ENCODE measurements at regions not wholly inside any gene's neighbourhood (a gene's known extent, or its start where the extent isn't known, plus 50 kb on each side); places are given as distances from the start of the nearest gene placed in this dataset.
"Not testable (repeated sequence)": the region's sequence is repeated elsewhere in the genome, so short reads cannot be mapped to it uniquely, and the experiment has no call there.

DNA sequence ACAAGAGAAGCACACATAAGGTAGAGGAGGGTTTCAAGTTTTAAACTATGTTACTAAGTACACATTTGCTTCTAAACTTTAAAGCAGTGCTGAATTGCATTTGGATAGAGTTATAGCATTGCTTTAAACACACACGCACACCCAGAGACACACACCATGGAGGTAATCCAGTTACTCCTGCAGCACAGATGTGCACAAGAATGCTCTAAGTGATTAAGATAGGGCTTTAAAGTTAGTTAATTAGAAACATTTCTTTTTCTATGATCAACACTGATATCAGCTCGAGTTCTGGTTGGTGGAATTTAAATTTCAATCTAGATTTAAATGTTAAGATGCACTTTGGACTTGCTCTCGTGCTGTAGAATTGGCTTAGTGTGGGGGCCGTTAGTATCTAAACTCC is 492.3 kb downstream of the ZEB2 start:
- DNase-seq (ENCODE audit: low read depth in 4 of 4, low spot score in 3 of 4), result no peak

DNA sequence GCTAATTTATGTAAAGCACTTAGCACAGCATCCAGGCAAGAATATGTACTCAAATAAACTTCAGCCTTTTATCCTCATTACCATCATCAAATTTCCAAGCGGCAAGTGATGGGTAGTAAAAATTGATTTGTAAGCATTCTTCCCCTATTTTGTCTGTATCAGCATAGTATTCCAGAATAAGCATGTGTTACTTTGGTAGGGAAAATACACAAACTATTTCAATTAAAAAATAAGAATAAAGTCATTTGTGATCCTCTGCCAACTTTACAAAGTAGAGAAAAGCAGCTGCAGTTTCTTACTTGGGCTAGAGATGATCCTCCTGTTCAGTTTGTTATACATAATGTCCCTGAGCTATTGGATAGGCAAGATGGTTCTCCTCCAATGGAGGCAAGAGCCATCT is 493.2 kb downstream of the ZEB2 start:
- peak in 2 of 4 donors; percentile 12 to 27 for DNase-seq (ENCODE audit: low read depth in 4 of 4, low spot score in 3 of 4)

DNA sequence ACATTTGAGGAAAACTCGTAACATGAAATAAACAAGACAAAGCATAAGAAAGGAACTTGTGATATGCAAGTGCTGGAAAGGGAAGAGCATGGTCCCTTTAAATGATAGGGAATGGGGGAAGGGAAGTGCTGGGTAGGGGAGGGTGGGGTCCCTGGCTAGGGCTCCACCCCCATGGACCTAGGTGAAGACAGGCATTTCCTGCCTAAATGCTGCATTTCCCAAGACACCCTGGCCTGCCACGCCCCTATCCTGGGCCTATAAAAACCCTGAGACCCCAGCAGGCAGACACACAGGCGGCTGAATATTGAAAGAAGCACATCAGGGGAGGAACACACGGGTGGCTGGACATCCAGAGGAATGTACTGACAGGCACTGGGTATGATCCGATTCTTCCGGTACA is 499.9 kb downstream of the ZEB2 start:
- no peak for DNase-seq (ENCODE audit: low read depth in 4 of 4, low spot score in 3 of 4)

DNA sequence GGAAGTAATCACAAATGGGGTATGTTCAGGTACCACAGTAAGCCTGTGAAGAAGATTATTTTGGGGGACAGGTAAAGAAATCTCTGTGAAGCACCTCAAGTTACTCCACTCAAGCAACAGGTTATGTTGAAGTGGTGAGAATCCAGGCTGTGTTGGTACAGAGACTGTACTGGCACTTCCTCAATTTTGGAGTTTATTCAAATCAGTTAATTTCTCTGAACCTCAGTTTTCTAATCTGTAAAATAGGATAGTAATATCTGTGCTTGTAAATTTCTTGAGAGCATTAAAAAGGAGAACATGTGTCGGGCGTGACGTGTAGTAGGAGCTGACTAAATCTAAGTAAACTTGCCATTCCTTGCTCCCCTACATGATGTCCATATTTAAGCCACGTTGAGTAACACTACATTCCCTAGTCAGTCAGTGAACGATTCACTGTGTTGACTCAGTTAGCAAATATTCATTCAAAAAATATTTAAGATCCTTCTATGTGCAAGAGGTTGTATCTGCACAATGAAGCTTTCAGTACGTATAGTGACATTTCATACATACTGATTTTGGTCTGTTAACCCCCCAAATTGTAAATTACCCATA is 504.2 kb downstream of the ZEB2 start:
- no peak for DNase-seq (ENCODE audit: low read depth in 4 of 4, low spot score in 3 of 4)

DNA sequence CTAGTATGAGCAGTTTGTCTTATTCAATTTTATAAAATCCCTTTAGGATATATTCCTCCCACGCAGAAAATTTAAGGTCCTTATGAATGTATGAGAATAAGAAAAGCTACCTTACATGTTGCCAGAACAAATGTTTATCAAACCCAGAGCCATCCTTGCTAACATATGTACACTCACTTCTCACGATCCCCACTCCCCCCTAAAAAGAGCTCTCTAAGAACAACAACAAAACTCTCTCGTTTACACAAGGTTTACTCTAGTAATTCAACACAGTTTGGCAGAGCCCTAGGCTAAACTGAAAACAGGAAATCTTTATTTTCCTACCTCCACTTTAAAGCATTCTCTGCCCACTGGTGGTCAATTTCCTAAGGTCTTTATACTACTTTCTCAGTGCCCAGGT is 504.9 kb downstream of the ZEB2 start:
- no peak for DNase-seq (ENCODE audit: low read depth in 4 of 4, low spot score in 3 of 4)

DNA sequence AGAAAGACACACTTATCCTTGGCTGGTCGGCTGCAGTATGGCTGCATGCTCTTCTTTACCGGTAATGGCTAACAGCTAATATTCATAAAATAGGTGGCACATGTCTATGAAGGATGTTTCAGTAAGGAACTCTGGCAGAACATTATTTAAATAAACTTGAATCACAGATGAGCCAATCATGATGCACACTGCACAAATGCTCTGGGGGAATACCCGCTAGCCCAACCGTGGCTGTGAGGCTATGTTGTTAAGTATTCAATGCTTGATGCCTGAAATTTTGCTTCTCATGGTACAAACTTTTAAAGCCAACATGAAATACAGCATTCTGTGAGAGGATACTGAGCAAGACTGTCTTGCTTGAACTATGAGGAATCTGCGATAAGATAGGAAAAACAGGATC is 505.8 kb downstream of the ZEB2 start:
- DNase-seq (ENCODE audit: low read depth in 4 of 4, low spot score in 3 of 4), result no peak

DNA sequence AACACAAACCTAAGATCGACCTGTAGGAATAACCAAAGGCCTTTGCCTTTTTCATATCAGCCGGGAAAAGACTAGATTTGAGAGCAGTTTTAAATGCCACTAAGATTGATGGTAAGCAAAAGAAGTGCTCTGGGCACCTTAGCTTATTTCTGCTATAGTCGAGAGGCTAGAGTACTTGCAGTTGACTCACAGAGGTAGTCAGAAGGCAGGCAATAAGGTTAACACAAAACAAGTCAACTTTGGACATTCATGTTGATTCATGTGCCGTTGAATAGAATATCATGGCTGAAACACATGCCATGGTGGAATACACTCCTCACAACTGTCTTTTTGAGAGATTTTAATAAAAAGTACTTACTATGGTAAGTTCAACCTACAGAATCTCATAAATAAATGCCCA is 507.6 kb downstream of the ZEB2 start:
- DNase-seq (ENCODE audit: low read depth in 4 of 4, low spot score in 3 of 4), result no peak

DNA sequence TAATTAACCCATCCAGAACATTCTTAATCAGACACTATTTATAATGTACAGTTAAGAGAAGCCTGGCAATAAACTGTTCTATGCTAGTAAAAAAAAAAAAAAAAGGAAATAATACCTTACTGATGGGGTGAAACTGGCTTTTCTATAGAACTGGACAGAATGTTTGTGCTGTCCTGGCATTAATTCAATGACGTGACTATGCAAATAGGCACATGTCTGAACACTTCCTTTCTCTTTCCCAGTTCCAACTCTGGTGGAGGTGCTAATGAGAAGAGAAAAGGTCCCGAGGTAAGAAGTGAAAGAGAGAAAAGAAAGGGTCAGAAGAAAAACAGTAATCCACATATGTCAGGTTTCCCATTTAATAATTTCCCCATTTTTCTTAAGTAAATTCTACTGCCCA is 508.4 kb downstream of the ZEB2 start:
- DNase-seq (ENCODE audit: low read depth in 4 of 4, low spot score in 3 of 4), result no peak

DNA sequence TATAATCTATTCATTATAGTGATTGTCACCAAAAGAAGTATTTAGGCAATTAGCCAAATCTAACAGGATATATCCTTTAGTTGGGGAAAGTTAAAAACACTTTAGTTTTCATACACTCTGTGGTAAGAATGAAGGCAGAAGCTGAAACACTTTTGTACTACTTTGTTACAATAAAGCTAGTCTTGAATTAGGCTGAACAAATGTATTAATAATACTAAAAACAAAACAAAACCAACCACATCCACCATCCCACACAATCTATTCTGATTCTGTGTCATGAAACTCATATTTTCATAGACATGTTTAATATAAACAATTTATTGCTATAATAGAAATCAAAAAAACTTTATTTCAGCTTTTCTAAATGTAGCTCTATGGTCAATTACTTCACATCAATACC is 508.8 kb downstream of the ZEB2 start:
- no peak for DNase-seq (ENCODE audit: low read depth in 4 of 4, low spot score in 3 of 4)

DNA sequence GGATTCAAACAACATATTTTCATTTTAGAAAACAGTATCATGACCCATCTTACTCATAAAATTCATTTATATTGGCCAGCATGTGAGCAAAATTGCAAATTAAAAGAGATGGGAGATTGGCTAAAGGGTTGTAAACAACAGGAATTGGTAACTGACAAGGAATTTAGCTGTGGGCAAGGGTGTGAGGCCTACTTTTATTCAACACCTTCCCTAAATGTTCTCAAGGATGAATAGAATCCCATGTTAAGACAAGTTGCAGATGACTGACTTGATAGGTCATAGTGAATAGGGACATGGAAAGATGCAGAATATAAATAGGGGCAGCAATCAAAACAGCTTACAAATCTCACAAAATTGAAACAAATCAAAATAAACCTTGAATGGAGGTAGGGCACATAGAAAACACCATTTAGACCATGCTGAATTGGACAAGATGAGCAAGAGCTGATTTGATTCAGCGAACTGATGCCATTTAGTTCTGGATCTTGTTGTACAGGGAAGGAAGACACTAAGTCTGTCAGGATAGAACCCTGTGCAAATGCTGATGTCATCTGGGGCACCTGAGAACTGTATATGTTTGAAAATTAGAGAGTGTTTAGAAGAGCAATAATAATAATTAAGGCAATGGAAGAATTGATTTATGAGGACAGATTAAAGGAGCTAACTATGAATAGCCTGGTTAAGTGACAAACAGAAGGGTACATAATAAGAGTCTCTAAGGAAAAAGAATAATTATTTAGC is 509.7 kb downstream of the ZEB2 start:
- DNase-seq (ENCODE audit: low read depth in 4 of 4, low spot score in 3 of 4), result no peak

DNA sequence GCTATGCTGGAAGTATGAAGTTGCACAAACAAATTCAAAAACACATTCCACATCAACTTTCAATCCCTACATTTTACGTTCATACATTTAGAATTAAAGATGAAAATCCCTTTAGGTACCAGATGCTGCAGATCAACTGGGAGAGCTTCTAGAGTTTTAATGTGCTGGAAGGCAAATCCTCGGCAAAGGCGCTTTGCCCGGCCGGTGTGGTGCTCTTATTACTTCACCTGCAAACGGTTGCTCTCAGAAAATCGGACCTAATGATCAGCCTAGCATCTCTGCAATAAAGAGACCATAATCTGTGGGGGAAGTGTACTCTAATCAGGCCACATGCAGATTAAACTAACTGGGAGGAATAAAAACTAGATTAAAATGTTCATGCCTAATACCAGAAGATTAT is 513.8 kb downstream of the ZEB2 start:
- no peak for DNase-seq (ENCODE audit: low read depth in 4 of 4, low spot score in 3 of 4)

DNA sequence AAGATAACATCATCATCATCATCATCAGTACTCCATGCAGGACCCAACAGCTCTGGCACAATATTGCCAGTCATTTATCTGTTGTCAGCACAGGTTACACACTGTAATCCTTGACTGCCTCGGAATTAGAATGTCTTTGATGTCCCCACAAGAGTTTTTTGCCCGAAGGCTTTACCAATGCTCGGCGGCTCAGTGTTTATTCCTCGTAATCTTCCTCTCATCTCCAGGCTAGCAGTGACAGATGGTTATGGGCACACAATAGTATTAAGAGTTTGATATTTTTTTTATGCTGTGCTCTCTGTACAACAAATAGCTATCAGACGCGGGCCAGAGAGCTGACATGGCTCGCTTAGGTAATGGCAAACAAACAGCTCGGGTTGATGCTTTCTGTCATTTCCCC is 515.2 kb downstream of the ZEB2 start:
- DNase-seq (ENCODE audit: low read depth in 4 of 4, low spot score in 3 of 4), result no peak

DNA sequence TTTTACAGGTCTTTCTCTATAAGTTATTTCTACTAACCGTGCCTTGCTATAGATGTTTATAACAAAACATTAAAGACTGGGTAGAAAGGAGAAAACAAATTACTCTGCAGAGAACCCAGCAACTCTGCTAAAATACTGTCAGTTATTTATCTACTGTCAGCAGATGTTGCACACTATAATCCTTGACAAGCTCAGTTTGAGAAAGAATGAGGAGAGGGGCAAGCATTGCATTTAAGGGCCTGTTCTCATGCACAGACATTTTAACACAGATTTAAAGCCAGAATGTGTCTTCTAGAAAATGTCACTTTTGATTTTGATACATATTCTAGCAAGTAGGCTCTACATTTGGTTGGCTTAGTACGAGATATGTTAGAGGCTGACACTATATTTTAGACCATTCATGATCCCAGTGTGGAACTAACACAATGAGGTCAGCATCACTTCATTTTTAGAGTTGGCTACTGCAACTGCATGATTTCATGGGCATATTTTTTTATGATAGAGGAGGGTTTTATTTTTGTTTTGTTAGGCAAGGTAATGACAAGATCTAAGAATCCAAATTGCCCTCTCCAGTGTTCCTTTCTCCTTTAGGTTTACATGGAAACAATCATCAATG is 516.4 kb downstream of the ZEB2 start:
- no peak for DNase-seq (ENCODE audit: low read depth in 4 of 4, low spot score in 3 of 4)

DNA sequence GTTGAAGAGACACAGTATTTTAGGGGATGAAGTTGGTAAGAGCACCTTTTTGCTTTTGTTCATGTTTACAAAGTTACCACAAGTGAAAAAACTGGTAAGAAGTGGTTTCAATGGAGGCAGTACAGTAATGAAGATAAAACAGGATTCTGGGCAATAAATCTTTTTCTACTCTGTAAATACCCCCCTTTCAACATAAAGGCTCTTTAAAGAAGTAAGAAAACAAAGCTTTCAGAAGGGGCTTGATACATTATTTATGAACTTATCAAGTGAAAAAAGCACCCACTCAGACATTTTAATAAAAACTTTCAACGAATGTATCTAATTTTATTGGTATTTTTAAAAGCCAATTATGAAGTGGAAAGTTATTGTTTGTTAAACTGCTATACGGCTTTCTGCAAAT is 522.9 kb downstream of the ZEB2 start:
- DNase-seq (ENCODE audit: low read depth in 4 of 4, low spot score in 3 of 4), result no peak

DNA sequence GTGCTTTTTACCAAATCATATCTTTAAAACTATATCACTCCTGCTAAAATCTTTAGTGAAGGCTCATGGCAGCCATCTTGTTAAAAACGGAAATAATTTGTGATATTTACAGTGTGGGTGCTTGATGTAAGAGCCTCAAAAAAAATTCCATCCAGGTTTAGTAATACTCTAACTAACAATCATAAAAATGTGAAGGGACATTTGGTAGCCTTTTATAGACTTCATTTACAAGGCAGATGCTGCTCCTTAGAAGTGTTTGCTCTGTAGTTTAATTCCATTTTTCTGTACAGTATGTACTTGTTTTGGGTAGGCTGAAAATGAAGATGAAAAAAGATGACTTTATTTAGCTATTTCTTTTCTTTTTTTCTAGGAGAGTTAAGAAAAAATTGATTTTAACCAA is 525.0 kb downstream of the ZEB2 start:
- no peak for DNase-seq (ENCODE audit: low read depth in 4 of 4, low spot score in 3 of 4)

DNA sequence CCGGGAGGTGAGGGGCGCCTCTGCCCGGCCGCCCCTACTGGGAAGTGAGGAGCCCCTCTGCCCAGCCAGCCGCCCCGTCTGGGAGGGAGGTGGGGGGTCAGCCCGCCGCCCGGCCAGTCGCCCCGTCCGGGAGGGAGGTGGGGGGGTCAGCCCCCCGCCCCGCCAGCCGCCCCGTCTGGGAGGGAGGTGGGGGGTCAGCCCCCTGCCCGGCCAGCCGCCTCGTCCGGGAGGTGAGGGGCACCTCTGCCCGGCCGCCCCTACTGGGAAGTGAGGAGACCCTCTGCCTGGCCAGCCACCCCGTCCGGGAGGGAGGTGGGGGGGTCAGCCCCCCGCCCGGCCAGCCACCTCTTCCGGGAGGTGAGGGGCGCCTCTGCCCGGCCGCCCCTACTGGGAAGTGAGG is 528.3 kb downstream of the ZEB2 start:
- not testable (repeated sequence) for DNase-seq (ENCODE audit: low read depth in 4 of 4, low spot score in 3 of 4)

DNA sequence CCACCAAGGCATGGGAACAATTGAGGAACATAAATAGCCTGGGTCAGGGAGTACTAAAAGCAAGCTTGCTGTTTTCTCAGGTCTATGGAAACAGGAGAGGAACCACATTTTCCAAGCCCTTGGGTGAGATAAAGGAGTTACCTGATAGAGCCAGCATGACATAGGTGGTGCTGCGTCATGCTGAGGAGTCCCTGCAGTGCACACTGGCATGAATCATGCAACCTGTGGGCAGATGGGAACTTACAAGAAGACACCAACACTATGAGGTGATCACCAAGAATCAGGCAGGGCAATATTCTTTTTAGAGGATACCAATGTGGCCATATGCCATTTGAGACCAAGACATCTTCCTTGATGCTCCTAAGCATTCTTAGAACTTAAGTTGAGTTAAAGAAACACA is 531.8 kb downstream of the ZEB2 start:
- DNase-seq (ENCODE audit: low read depth in 4 of 4, low spot score in 3 of 4), result no peak

DNA sequence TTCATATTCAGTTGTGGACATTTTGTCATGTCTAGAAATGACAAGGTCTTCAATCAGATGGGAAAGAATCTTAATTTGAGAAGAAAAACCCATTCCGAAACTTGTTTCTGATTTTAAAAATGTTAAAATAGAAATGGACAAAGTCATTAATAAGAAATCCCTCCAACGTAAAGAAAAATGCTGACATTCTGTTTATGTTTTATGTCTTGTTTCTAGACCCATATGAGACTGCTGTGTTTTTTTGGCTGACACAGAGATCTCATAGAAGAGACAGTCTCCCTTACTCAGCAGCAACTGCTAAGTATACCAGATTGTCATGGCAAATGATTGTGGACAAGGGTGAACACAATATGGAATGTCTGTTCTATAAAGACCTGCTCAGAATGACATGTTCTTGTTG is 538.5 kb downstream of the ZEB2 start:
- no peak for DNase-seq (ENCODE audit: low read depth in 4 of 4, low spot score in 3 of 4)

DNA sequence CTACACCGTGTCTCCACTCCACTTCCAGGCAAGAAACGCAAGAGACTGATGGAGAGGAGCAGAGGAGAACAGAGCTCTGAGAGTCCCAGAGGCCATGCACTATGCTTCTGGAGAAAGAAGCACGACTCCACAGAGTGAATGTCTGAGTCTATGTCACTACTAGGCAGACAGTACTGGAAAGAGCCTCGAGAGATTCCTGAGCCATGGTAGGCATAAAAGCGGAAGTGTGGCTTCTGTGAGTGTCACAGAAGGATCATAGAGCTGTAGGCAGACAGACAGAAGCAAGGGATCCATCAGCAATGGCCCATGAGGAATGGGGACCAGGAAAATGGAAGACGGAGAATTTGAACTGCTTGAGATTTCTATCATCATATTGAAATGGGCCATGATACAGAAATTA is 542.6 kb downstream of the ZEB2 start:
- DNase-seq (ENCODE audit: low read depth in 4 of 4, low spot score in 3 of 4), result no peak

DNA sequence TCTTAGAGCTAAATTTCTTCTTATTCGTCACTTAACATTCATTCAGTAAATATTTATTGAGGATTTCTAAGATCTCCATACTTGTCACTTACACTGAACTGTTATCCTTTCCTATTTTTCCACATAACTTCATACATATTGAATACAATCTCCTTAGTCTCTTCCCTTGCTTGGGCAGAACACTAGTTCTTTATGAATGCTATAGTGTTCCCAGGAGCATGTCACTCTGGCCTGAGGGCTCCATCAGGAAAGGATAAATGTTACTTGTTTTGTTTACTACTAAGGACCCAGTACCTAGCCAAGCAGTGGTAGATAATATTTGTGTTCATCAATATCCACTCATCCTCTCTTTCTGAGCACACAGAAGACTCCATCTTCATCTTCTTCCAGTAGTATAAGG is 544.7 kb downstream of the ZEB2 start:
- DNase-seq (ENCODE audit: low read depth in 4 of 4, low spot score in 3 of 4), result no peak

DNA sequence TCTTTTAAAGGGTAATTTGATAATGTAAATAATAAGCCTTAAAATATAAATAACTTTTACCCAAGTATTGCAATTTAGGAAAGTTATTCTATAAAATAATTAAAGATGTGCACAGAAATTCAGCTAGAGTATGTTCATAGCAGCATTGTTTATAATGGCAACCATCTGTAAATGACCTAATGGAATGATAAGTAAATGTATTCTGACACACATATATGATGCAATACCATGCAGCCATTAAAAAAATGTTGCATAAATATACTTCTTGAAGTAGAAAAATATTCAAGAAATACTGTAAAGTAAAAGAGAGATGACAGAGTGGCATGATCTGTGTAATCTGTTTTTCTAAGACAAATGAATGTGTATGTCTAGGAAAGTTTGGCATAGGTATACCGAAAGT is 545.7 kb downstream of the ZEB2 start:
- DNase-seq (ENCODE audit: low read depth in 4 of 4, low spot score in 3 of 4), result no peak

DNA sequence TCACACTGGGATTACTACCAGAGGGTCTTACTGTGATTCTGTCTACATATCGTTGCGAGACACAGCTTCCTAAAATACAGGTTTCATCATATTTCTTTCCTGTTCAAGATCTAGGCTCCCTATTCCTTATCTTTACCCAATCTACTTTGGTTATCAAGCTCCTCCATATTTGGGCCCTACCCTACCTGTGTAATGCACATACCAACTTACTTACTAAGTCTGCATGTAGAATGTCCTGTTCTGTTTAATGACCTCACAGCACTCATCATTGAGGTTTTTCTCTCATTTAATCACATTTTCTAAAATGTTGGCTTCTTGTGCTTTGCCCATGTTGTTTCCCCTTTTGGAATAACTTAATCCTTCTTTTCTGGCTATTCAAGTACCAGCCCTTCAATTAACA is 551.1 kb downstream of the ZEB2 start:
- no peak for DNase-seq (ENCODE audit: low read depth in 4 of 4, low spot score in 3 of 4)
